ENCODE measurements at regions not wholly inside any gene's neighbourhood (a gene's known extent, or its start where the extent isn't known, plus 50 kb on each side); places are given as distances from the start of the nearest gene placed in this dataset.
"Not testable (repeated sequence)": the region's sequence is repeated elsewhere in the genome, so short reads cannot be mapped to it uniquely, and the experiment has no call there.

DNA sequence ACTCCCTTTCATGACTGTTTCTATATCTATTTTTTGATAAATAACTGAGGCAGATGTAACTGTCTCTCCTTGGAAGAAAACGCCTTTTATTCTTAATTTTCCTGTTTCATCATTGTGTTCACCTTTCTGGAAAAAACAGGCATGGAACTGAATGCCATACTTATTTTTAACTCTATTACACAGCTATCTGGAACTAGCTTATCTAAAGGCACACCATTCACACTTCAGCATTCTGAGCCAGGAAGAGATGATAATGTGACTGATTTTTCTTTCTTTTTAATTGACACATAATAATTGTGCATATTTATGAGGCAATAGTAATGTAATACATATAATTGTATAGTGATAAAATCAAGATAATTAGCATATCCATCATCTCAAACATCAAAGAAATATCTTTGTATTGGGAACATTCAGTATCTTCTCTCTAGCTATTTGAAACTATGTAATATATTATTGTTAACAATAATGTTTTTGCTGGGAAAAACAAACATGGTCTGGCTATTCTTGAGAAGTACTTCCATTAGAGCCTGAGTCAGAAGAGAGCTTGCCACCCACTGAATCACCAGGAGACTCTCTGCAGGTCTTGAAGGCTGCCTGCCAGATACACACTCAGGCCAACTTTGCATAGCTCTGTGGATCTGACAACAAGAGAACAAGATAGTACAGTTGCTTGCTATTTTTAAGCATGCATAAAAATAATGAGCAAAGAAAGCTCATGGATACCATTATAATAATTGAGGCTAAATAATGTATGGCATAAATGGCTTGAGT lies 501.0 kb upstream of the EDIL3 start:
- DNase-seq (ENCODE audit: low spot score), result peak; percentile 90

DNA sequence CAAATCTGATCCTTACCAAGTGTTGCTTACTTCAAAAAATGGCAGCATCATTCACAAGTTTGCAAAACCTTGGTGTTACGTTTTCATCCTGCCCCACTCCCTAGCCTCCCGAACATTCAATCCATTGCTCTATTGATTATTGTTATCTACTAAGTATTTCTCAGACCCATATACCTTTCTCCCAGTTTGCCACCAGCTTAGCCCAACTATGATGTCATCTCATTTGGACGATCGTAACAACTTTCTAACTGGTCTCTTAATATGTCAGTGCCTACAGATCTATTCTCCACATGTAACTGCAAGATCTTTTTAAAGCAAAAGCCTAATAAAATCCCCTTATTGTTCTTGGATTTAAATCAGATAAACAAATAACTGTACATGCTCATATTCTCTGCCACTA lies 497.1 kb upstream of the EDIL3 start:
- no peak for DNase-seq (ENCODE audit: low spot score)

DNA sequence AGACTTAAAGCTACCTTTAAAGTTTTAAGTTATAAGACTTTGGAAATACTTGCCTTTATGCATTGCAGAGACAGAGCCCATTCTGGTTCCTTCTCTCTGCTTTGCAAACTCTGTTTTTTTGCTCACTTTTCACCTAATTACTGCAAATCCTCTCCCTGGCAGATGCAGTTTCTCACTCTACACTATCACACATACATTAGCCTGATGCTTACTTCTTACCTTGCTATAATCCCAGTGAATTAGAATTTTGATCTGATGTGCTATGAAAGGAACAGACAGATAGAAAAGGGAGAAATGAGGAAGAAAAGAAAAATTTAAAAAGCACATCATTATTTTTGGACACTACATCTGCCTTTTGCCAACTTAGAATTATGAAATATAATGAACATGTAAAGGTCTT lies 489.5 kb upstream of the EDIL3 start:
- peak; percentile 2 for DNase-seq (ENCODE audit: low spot score)

DNA sequence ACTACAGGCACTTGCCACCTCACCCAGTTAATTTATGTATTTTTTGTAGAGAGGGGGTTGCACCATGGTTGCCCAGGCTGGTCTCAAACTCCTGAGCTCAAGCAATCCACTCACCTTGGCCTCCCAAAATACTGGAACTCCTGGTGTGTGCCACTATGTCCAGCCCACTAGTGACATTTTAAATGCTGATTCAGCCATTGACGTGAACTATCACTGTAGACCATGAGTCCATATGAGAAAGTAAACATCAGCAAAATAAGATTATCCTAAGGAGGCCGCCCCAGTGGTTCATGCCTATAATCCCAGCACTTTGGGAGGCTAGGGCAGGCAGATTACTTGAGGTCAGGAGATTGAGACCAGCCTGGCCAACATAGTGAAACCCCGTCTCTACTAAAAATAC lies 488.1 kb upstream of the EDIL3 start:
- DNase-seq (ENCODE audit: low spot score), result no peak

DNA sequence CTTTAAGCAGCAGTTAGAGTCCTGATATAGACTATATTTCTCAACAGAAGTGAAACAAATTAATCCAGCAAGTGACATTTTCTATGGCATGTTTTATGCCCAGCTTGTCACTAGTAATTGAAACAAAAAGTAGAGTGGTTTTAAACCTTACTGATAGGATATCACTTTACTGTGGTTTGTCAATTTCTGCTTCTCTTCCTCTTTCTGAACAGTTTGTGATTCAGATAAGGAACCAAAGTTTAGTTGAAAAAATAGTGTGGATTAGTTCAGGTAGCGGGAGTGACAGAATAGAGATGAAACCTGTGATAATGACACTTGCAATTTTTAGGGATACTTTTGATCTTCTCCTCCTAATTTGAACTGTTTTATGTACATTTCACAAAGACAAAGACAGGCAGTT lies 485.7 kb upstream of the EDIL3 start:
- no peak for DNase-seq (ENCODE audit: low spot score)

DNA sequence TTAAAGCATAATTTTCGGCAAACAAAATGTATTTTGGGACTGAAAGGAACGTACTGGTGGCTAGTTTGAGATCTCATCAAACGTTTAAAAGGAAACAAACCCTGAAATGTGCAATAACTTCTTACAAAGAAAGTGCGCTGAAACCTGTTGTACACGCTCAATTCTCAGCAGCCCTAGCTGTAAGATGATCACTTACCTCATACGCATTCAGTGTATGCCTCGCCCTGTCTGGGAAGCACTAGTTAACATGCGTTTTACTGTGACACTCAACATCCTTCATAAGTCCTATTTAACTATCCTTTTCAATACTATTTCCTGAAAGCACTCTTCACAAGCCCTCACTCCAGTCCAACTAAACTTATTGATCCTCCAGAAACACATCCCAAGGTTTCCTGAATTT lies 485.0 kb upstream of the EDIL3 start:
- no peak for DNase-seq (ENCODE audit: low spot score)

DNA sequence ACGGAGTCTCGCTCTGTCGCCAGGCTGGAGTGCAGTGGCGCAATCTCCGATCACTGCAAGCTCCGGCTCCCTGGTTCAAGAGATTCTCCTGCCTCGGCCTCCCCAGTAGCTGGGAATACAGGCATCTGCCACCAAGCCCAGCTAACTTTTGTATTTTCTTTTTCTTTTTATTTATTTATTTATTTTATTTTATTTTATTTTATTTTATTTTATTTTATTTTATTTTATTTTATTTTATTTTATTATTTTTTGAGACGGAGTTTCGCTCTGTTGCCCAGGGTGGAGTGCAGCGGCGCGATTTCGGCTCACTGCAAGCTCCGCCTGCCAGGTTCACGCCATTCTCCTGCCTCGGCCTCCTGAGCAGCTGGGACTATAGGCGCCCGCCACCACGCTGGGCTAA lies 479.3 kb upstream of the EDIL3 start:
- DNase-seq (ENCODE audit: low spot score), result not testable (repeated sequence)

DNA sequence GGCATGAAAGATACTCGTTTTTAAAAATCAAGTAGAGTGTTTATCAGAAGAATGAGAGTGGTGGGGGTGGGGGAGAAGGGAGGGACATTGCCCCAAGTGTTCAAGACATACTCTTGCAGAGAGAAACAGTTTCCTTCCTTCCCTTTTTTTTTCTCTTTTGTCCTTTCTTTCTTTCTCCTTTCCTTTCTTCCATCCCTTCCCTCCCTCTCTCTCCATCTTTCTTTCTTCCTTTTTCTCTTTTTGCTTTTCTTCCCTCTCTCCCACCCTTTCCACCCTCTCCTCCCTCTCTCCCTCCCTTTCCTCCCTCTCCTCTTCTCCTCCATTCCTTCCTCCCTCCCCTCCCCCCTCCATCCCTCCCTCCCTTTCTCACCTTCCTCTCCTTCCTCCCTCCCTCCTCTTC lies 478.3 kb upstream of the EDIL3 start:
- DNase-seq (ENCODE audit: low spot score), result no peak

DNA sequence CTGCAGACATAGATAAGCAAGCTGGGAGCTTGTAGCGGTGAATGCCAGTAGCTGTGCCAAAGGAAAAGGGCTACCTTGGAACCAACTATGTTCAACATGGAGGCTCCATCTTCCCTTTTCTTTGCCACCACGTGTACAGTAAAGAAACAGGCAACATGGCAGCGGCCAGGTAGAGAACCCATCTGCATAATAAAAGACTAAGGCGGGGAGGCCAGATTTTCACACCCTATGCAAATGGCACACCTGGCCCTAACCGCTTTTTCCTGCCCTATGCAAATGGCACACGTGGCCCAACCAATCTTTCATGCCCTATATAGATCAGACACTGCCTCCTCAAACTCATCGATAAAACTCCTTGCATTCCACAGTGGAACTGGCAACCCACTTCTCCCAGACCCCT lies 477.5 kb upstream of the EDIL3 start:
- DNase-seq (ENCODE audit: low spot score), result no peak

DNA sequence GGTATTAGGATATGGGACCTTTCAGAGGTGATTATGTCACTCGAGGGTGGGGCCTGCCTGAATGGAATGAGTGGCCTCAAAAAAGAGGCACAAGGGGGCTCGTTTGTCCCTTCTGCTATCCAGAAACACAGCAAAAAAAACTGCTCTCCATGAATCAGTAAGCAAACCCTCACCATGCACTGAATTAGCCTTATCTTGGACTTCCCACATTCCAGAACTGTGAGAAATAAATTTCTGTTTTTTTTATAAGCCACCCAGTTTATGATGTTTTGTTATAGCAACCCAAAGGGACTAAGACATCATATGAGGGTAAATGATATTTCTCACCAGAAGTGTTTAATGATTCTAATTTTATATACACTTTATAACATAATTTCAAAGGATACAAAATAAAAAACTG lies 476.6 kb upstream of the EDIL3 start:
- no peak for DNase-seq (ENCODE audit: low spot score)

DNA sequence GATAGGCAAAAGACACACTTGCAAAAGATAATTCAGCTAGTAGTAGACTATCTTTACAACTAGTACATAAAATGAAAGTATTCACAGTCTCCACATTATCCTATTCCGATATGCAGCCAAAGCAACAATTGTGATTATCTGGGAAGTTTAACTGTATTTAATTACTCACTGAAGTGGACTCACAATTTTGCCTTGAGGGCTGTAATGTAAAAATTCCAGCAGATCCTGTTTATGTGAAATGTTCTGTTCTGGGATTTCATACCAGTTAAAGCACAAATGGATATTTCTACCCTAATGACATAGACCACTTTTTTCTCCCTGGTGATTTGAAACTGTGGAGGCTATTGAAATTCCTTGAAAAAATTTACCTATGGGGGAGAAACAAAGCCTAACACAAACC lies 474.4 kb upstream of the EDIL3 start:
- DNase-seq (ENCODE audit: low spot score), result no peak

DNA sequence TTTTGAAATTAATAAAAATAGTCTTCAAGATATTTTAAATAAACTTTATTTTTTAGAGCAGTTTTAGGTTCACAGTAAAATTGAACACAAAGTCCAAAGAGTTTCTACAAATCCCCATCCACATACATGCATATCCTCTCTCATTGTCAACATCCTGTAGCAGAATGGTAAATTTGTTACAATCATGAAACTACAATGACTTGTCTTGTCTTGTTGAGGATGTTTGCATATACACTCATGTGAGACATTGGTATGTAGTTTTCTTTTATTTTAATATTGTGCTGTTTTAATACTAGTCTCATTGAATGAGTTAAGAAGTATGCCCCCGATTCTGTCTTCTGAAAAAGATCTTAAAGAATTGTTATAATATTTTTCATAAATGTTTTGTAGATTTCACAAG lies 447.0 kb upstream of the EDIL3 start:
- DNase-seq (ENCODE audit: low spot score), result no peak

DNA sequence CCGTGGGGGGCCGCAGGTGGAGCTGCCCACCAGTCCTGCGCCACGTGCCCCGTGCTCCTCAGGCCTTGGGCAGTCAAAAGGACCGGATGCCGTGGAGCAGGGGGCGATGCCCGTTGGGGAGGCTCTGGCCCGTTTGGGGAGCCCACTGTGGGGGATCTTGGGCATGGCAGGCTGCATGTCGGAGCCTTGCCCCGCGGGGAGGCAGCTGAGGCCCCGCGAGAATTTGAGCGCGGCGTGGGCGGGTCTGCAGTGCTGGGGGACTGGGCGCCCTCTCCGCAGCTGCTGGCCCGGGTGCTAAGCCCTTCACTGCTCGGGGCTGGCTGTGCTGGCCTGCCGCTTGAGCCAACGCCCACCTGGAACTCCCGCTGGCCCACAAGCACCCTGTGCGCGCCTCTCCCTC lies 445.6 kb upstream of the EDIL3 start:
- DNase-seq (ENCODE audit: low spot score), result no peak

DNA sequence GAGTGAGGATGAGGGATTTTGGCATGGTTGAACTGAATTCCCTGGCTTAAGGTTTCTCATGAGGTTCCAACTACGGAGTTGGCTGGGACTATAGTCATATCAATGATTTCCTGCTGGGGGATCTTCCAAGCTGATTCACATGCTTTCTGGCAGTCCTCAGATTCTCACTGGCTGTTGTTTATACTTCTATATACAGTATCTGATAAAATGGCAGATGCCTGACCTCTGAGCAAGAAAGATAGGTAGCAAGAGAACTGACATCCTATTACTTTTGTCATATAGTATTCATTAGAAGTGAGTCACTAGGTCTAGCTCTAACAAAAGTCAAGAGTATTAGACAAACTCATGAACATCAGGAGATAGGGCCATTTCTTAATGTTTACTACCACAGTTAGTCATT lies 440.9 kb upstream of the EDIL3 start:
- DNase-seq (ENCODE audit: low spot score), result no peak

DNA sequence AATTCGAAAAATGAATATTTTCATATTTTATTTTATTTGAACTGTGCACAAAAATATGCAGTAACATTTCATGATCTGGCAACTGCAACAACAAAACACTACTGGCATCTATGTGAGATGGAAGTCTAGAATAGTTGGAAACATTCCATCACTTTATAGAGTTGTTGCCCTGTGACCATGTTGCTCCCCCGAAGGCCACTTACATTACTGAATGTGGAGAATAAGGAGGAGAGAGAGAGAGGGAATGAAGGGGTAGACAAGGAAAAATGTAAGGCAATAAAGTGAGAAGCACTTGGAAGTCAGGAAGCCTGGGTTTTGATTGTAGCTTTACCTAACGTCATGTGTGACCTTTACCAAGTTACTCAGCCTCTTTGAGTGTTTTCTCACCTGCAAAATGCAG lies 437.2 kb upstream of the EDIL3 start:
- DNase-seq (ENCODE audit: low spot score), result no peak

DNA sequence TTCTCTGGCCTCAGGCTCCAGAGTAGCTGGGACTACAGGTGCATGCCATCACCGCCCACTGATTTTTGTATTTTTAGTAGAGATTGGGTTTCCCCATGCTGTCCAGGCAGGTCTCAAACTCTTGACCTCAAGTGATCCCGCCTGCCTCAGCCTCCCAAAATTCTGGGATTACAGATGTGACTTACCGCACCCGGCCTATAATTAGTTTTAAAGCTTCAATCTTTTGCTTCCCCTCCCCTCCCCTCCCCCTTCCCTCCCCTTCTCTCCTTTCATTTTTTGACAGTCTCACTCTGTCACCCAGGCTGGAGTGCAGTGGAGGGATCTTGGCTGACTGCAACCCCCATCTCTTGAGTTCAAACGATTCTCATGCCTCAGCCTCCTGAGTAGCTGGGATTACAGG lies 433.3 kb upstream of the EDIL3 start:
- no peak for DNase-seq (ENCODE audit: low spot score)

DNA sequence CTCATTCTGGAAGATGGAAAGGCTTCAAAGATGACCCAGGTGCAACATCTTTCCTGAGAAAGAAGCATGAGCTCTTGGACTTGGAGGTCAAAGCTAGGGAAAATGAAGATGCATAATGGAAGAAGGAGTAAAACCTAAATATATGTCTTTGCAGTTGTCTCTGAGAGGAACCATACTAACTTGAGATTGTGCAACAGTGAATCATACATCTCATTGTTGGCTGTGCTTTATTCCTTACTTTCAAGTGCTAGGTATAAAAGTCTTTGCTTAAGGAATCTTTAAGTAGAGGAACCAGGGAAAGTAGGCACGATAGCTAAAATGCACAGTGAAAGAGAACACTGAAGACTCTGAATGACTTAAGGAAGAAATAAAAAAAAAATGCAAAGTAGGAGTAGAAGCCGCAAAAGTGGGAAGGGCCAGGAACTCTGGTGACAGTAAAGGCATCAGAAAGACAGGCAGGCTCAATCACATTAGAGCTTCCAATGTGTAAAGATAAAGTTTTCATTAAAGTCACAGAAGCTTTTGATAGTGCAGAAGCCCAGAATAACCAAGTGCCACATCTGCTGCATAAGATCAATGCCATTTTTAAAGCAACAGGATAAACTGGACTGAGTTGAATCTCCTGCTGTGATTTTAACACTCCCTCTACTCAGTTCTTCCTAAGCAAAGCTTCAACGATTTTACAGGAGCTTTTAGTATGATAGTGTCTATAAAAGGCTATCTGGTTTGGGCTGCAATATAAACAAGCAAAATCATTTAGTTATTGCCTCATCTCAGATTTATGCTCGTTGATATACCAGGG lies 432.3 kb upstream of the EDIL3 start:
- peak; percentile 82 for DNase-seq (ENCODE audit: low spot score)

DNA sequence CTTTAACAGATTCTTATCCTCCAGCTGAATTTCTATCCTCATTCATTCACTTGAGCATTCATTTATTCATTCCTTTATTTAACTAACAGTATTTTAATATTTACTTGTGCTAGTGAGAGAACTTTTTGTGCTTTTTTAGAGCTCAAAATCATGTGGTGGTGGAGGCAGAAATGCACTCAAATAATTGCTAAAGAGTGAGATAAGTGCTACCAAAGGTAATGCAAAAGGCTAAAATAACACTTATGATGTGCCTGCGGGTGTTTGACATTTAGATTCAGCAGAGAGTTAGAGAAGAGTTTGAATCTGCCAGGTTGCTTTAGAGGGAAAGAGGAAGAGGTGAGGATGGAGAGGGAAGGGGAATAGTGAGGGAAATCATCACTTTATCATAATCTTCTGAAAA lies 431.5 kb upstream of the EDIL3 start:
- DNase-seq (ENCODE audit: low spot score), result no peak

DNA sequence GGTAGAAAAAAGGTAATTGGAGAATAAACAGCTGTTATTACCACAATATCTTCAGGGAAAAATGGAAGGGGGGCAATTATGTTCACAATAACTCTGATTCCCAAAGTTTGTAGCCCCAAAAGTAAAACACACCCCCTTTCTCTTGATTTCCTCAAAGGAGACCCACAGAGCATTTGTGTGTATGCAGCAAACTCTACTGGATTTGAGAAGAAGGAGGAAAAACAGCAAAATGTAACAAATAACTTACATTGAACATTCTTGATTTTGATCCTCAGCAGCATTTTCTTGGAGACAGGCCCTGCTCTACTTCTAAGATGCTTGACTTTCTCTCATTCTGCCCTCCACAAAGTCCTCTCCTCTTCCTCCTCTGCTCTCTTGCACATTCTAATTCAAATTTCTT lies 420.8 kb upstream of the EDIL3 start:
- DNase-seq (ENCODE audit: low spot score), result no peak

DNA sequence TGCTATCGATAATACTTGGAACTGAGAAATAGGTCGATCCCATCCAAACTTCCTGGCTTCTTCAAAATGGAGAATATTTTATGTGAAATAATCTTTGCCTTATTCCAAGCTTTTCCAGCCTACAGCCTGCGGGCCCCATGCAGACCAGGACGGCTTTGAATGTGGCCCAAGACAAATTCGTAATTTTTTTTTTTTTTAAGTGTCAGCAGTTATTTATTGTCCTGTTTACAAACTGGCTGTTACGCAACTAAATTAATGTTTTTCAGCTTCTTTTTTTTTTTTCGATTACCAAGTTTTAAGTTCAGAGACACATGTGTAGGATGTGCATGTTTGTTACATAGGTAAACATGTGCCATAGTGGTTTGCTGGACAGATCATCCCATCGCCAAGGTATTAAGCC lies 411.7 kb upstream of the EDIL3 start:
- no peak for DNase-seq (ENCODE audit: low spot score)

DNA sequence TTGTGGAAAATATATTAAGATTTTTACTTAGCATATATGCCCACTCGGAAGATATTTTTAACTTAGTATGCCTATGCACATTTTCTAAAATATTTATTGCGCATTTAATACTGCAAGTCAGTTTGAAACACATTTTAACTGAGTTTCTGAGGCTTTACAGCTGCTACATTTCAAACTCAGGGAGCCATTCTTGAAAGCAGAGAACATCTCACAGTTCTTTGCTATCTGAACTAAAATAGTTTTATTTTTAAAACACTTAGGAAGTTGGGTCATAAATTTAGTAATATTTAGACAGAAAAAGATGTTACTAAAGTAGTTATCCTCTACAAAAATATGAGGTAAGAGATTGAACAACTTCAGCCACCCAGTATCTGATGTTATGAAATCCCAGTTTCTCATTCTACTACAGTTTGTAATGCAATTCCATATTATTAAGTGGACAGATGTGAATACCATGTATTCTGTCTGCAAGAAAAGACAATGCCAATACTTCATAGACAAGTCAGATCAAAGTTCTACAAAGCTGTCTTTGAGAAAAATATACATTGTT lies 409.9 kb upstream of the EDIL3 start:
- DNase-seq (ENCODE audit: low spot score), result peak; percentile 66

DNA sequence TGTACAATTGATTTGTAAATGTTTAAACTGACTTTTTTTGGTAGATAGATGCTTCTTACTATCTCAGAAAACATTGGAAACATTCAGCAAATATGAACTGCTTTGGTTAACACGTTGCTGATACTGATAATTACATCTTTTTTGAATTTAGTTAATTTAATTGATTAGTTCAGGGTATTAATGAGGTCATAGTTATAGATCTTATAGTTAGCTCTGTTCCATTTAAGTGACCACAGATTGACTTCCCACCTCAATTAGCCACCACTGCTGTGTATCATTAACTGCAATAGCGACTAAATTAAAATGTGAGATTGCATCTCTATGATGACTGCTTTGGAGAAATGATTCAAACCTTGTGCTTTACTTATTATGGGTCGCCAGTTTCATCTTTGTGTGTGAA lies 407.1 kb upstream of the EDIL3 start:
- no peak for DNase-seq (ENCODE audit: low spot score)

DNA sequence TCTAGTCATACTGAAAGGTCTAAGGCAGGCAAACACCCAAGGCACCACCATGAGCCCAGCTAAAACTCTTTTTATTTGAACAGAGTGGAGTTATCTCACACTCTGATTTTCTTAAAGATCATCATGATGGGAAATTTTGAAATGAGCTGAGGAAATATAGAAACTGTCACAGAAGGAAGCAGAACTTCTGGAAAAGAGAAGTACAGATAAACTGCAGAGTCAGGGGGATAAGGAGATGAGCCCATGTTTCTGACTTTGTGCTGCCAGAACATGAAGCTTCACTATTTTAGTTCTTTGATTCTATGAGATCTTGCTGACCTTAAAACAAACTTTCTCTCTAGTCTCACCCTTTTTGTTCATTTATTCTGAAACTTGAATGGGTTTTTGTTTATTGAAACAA lies 406.5 kb upstream of the EDIL3 start:
- peak; percentile 54 for DNase-seq (ENCODE audit: low spot score)

All from umbilical cord (tissue), 1 donor.